ENCODE measurements at regions not wholly inside any gene's neighbourhood (a gene's known extent, or its start where the extent isn't known, plus 50 kb on each side); places are given as distances from the start of the nearest gene placed in this dataset.

- TF ChIP-seq CTCF (IDR thresholded peaks at IDR 0.05) (no peak), CEBPB (IDR thresholded peaks at IDR 0.05) (no peak), PBX3 (IDR thresholded peaks at IDR 0.05) (no peak), JUNB (IDR thresholded peaks at IDR 0.05) (no peak), POLR2A (IDR thresholded peaks at IDR 0.05; ENCODE audit: low read length) (no peak), ESRRA (IDR thresholded peaks at IDR 0.05; ENCODE audit: borderline replicate concordance, low read length) (no peak), HOXA7 (CRISPR knock-in tag; IDR thresholded peaks at IDR 0.05) (no peak), SREBF2 (IDR thresholded peaks at IDR 0.05) (no peak), KDM1A (IDR thresholded peaks at IDR 0.05; ENCODE audit: low read depth) (no peak), CHD2 (IDR thresholded peaks at IDR 0.05; ENCODE audit: low read length, partially characterized antibody) (no peak), MAX (IDR thresholded peaks at IDR 0.05) (no peak)
- TF ChIP-seq, protein P1, sequence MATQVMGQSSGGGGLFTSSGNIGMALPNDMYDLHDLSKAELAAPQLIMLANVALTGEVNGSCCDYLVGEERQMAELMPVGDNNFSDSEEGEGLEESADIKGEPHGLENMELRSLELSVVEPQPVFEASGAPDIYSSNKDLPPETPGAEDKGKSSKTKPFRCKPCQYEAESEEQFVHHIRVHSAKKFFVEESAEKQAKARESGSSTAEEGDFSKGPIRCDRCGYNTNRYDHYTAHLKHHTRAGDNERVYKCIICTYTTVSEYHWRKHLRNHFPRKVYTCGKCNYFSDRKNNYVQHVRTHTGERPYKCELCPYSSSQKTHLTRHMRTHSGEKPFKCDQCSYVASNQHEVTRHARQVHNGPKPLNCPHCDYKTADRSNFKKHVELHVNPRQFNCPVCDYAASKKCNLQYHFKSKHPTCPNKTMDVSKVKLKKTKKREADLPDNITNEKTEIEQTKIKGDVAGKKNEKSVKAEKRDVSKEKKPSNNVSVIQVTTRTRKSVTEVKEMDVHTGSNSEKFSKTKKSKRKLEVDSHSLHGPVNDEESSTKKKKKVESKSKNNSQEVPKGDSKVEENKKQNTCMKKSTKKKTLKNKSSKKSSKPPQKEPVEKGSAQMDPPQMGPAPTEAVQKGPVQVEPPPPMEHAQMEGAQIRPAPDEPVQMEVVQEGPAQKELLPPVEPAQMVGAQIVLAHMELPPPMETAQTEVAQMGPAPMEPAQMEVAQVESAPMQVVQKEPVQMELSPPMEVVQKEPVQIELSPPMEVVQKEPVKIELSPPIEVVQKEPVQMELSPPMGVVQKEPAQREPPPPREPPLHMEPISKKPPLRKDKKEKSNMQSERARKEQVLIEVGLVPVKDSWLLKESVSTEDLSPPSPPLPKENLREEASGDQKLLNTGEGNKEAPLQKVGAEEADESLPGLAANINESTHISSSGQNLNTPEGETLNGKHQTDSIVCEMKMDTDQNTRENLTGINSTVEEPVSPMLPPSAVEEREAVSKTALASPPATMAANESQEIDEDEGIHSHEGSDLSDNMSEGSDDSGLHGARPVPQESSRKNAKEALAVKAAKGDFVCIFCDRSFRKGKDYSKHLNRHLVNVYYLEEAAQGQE (IDR thresholded peaks at IDR 0.05), result no peak
These were observed 466.8 kb upstream of the TLE4 start for GRCh38 chr9:79104951-79105350.
